Trophoblast cell (in vitro differentiated cells and primary cell): ENCODE measurements at regions not wholly inside any gene's neighbourhood (a gene's known extent, or its start where the extent isn't known, plus 50 kb on each side); places are given as distances from the start of the nearest gene placed in this dataset.
A peak's percentile ranks its signal among the peaks of the same experiment; 100 is the strongest.

Source experiments
- DNase-seq, 2 donors: peaks; one replicate each; pipeline ENCODE4 v3.0.0-alpha.2; 2016
- H2AFZ ChIP-seq: 2 replicates; pipeline ENCODE4 v1.6.1; 2013; ENCODE audit warnings: low read length, moderate library complexity, mild to moderate bottlenecking; ENCODE audit not compliant: insufficient read depth, poor library complexity
- H2AK5ac ChIP-seq: 2 replicates; pipeline ENCODE4 v1.6.1; 2013; ENCODE audit warnings: mild to moderate bottlenecking, low read length
- H2BK120ac ChIP-seq: 2 replicates; pipeline ENCODE4 v1.6.1; 2013; ENCODE audit warnings: low read length, mild to moderate bottlenecking, moderate library complexity; ENCODE audit not compliant: insufficient read depth, poor library complexity
- H2BK12ac ChIP-seq: 2 replicates; pipeline ENCODE4 v1.6.1; 2013; ENCODE audit warnings: mild to moderate bottlenecking, low read length, moderate library complexity
- H2BK5ac ChIP-seq: 2 replicates; pipeline ENCODE4 v1.6.1; 2013; ENCODE audit warnings: low read length, low read depth, moderate library complexity, mild to moderate bottlenecking; ENCODE audit not compliant: poor library complexity
- H3K14ac ChIP-seq: 2 replicates; pipeline ENCODE4 v1.6.1; 2013; ENCODE audit warnings: mild to moderate bottlenecking, low read length
- H3K18ac ChIP-seq: 2 replicates; pipeline ENCODE4 v1.6.1; 2013; ENCODE audit warnings: mild to moderate bottlenecking, low read length
- H3K23ac ChIP-seq: 2 replicates; pipeline ENCODE4 v1.6.1; 2013; ENCODE audit warnings: low read length
- H3K27ac ChIP-seq: 2 replicates; pipeline ENCODE4 v1.5.1; 2013; ENCODE audit warnings: low read depth, mild to moderate bottlenecking, inconsistent platforms, low read length, moderate library complexity
- H3K27me3 ChIP-seq: 2 replicates; pipeline ENCODE4 v1.6.1; 2013; ENCODE audit warnings: inconsistent platforms, mild to moderate bottlenecking, low read length, moderate library complexity; ENCODE audit not compliant: insufficient read depth
- H3K36me3 ChIP-seq, 2 experiments: 1 replicate in 1 of 2; 2 replicates in 1 of 2; pipeline ENCODE4 v1.6.1; 2013; ENCODE audit warnings: low read length in 2 of 2, mild to moderate bottlenecking in 2 of 2, moderate library complexity in 1 of 2; ENCODE audit not compliant: insufficient read depth in 2 of 2, control insufficient read depth in 1 of 2
- H3K4ac ChIP-seq: 2 replicates; pipeline ENCODE4 v1.6.1; 2013; ENCODE audit warnings: low read depth, mild to moderate bottlenecking, low read length, moderate library complexity
- H3K4me1 ChIP-seq, 2 experiments: 1 replicate in 1 of 2; 2 replicates in 1 of 2; pipeline ENCODE4 v1.6.1; 2013; ENCODE audit warnings: low read length in 2 of 2, mild to moderate bottlenecking in 2 of 2, moderate library complexity in 1 of 2; ENCODE audit not compliant: insufficient read depth in 2 of 2, control insufficient read depth in 1 of 2
- H3K4me2 ChIP-seq: 2 replicates; pipeline ENCODE4 v1.6.1; 2013; ENCODE audit warnings: inconsistent platforms, mild to moderate bottlenecking, low read length, moderate library complexity
- H3K4me3 ChIP-seq: 2 replicates; pipeline ENCODE4 v1.5.1; 2013; ENCODE audit warnings: mild to moderate bottlenecking, low read depth, low read length, inconsistent platforms
- H3K79me1 ChIP-seq: one replicate; pipeline ENCODE4 v1.6.1; 2013; ENCODE audit warnings: low read length
- H3K79me2 ChIP-seq: 2 replicates; pipeline ENCODE4 v1.6.1; 2013; ENCODE audit warnings: low read length, mild to moderate bottlenecking; ENCODE audit not compliant: control insufficient read depth, insufficient read depth, poor library complexity
- H3K9ac ChIP-seq: 2 replicates; pipeline ENCODE4 v1.6.1; 2013; ENCODE audit warnings: mild to moderate bottlenecking, low read length
- H3K9me3 ChIP-seq: 2 replicates; pipeline ENCODE4 v1.6.1; 2013; ENCODE audit warnings: low read depth, mild to moderate bottlenecking, control low read depth, inconsistent platforms, low read length; ENCODE audit not compliant: insufficient read depth
- H4K12ac ChIP-seq: 2 replicates; pipeline ENCODE4 v1.6.1; 2013; ENCODE audit warnings: low read depth, mild to moderate bottlenecking, low read length, moderate library complexity
- H4K8ac ChIP-seq: 2 replicates; pipeline ENCODE4 v1.6.1; 2013; ENCODE audit warnings: low read depth, mild to moderate bottlenecking, low read length, moderate library complexity
- H4K91ac ChIP-seq: one replicate; pipeline ENCODE4 v1.6.1; 2013; ENCODE audit warnings: low read depth, mild to moderate bottlenecking, low read length, moderate library complexity
- WGBS: extraction: QIAGEN DNeasy Blood & Tissue Kit; methylation state at CpG from one replicate; pipeline ENCODE4 v1.1.7; 2013; ENCODE audit warnings: missing lambda C conversion rate; ENCODE audit not compliant: insufficient read length, insufficient coverage; ENCODE audit errors: extremely low coverage; 5-methylcytosine and 5-hydroxymethylcytosine counted together

DNA sequence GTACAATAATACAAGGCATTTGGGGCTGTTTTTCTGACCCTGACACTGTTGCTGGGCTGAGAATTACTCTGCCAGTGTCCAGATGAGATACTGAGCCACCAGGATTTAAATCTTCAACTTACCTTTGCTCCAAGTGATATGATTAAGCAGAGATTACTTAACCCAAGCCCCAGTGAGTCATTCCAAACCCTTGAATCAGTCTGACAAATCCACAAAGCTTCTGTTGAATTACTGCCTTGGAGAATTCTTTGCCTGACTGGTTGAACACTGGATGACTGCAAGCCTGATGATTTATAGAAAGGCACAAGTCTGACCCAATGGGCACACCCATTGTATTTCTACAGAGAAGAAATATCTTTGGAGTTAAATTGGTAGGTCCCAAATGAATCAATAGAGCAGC is 88.2 kb upstream of the TSC22D2 start:
- H2BK12ac ChIP-seq = no peak overlapping the region
- H2BK5ac ChIP-seq = no peak overlapping the region
- H3K4me2 ChIP-seq = peak overlapping the region; percentile 13
- H3K4me1 ChIP-seq = peaks cover 5 to 11% of the 10 kb centered on the region in 2 experiments
- H3K79me1 ChIP-seq = peaks cover 7% of the 10 kb centered on the region
- no peak overlapping the region for H3K14ac ChIP-seq
- no peak overlapping the region for H4K8ac ChIP-seq
- no peak overlapping the region for H4K91ac ChIP-seq
- no peak overlapping the region for H4K12ac ChIP-seq
- no peak overlapping the region for H2BK120ac ChIP-seq
- no peak overlapping the region for H2AK5ac ChIP-seq
- H3K18ac ChIP-seq = no peak overlapping the region
- H3K23ac ChIP-seq = no peak overlapping the region
- no peaks in the 10 kb centered on the region for H3K36me3 ChIP-seq
- H3K4ac ChIP-seq = no peak overlapping the region
- H3K9me3 ChIP-seq = no peaks in the 10 kb centered on the region
- no peak overlapping the region for H3K4me3 ChIP-seq
- no peaks in the 10 kb centered on the region for H3K79me2 ChIP-seq
- peak overlapping the region; percentile 47 for H3K27ac ChIP-seq
- H3K27me3 ChIP-seq = no peaks in the 10 kb centered on the region
- H3K9ac ChIP-seq = no peak overlapping the region
- peak; percentile 87 to 96 for DNase-seq
- no peak overlapping the region for H2AFZ ChIP-seq

DNA sequence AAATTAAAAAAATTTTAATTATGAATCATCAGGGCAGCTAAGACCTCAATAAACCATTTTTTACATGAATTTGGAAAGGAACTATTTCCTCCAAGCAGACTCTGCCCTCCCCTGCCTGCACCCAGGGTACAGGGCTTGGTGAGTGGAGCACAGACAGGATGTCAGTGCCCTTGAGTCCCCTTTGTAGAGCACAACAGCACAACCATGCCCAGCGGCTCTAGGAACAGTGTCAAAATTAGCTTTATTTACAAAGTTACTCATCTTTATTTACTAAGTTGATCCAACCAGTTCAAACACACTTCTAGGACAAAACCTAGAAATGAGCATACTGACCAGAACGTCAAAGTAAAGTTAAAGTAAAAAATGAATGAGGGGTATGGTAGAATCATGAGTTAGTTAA is 90.6 kb upstream of the TSC22D2 start:
- whole genome bisulfite sequencing = no CpG with 5 or more reads among the region's 2 CpGs
- no peak overlapping the region for H2BK120ac ChIP-seq
- H4K8ac ChIP-seq = no peak overlapping the region
- H3K23ac ChIP-seq = no peak overlapping the region
- no peak overlapping the region for H4K91ac ChIP-seq
- H3K79me2 ChIP-seq = no peaks in the 10 kb centered on the region
- H3K27ac ChIP-seq = no peak overlapping the region
- no peak overlapping the region for H3K4ac ChIP-seq
- no peaks in the 10 kb centered on the region for H3K27me3 ChIP-seq
- no peak overlapping the region for H3K18ac ChIP-seq
- H3K4me1 ChIP-seq = peaks cover 3 to 7% of the 10 kb centered on the region in 2 experiments
- no peak overlapping the region for H3K9ac ChIP-seq
- DNase-seq = no peak
- no peaks in the 10 kb centered on the region for H3K9me3 ChIP-seq
- no peak overlapping the region for H3K4me2 ChIP-seq
- H2BK5ac ChIP-seq = no peak overlapping the region
- no peak overlapping the region for H2AFZ ChIP-seq
- H2BK12ac ChIP-seq = no peak overlapping the region
- no peak overlapping the region for H3K14ac ChIP-seq
- no peak overlapping the region for H3K4me3 ChIP-seq
- no peaks in the 10 kb centered on the region for H3K36me3 ChIP-seq
- no peak overlapping the region for H2AK5ac ChIP-seq
- H4K12ac ChIP-seq = no peak overlapping the region
- no peaks in the 10 kb centered on the region for H3K79me1 ChIP-seq

DNA sequence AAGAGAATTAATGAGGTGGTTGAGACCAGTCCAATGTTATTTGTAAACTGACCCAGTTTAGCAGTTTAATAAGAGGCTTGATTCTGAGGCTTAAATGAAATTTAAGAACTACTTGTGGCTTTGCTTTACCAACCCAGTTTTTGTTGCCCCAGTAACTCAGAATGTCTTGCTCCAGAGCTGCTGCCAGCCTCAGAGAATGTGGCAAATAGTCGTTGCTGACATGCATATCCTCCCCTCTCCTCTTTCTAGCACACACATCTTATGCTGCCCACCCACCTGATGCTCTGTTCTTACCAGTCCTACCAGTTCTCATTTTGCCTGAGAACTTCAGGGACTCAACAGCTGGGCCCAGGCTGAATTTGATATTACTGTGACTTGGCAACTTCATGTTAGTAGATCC is 92.4 kb upstream of the TSC22D2 start:
- H3K4me1 ChIP-seq = peaks cover 3 to 10% of the 10 kb centered on the region in 2 experiments
- H2AFZ ChIP-seq = peak overlapping the region; percentile 6
- WGBS = no CpG with 5 or more reads among the region's 1 CpG
- H3K4ac ChIP-seq = no peak overlapping the region
- H4K91ac ChIP-seq = no peak overlapping the region
- H3K4me2 ChIP-seq = no peak overlapping the region
- H4K8ac ChIP-seq = no peak overlapping the region
- H2BK120ac ChIP-seq = no peak overlapping the region
- H3K27me3 ChIP-seq = no peaks in the 10 kb centered on the region
- H2AK5ac ChIP-seq = no peak overlapping the region
- H3K18ac ChIP-seq = no peak overlapping the region
- H2BK12ac ChIP-seq = peak overlapping the region; percentile 79
- peaks cover 1% of the 10 kb centered on the region for H3K79me1 ChIP-seq
- no peak for DNase-seq
- peak overlapping the region; percentile 8 for H3K14ac ChIP-seq
- no peak overlapping the region for H3K23ac ChIP-seq
- no peak overlapping the region for H3K9ac ChIP-seq
- H3K4me3 ChIP-seq = no peak overlapping the region
- H3K79me2 ChIP-seq = no peaks in the 10 kb centered on the region
- H3K27ac ChIP-seq = no peak overlapping the region
- H3K9me3 ChIP-seq = no peaks in the 10 kb centered on the region
- H3K36me3 ChIP-seq = no peaks in the 10 kb centered on the region
- no peak overlapping the region for H2BK5ac ChIP-seq
- no peak overlapping the region for H4K12ac ChIP-seq

DNA sequence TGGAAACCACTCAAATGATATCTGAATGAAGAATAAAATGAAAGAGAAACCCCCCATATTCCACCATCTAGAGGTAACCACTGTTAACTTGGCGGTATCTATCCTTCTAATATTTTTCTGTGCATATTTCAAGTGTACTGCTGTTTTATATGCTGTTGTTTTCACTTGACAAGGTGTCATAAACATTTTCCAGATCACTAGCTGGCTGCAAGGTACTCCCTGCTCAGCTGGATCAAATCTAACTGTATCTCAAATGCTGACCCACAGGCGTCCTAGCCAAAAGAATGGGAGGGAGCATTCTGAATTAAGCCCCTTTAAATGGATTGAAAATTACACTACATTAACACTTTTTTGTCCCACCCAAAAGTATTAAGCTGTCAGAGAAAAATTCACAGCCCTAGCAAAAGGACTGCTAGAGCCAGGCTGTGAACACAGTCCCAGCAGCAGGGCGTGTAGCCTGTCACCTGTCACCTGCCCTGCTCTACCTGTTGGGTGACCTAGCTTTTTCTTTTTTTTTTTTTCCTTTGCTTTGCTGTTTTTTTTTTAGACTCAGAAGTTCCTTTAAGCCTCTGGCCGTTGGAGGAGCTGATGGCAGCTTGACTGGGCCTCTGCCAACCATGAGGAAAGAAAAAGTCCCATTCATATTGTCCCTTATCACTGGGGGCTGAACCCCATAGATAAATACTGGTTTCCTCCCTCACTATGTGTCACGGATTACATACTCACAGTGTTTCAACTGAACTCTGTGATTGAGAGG is 93.7 kb upstream of the TSC22D2 start:
- no peak overlapping the region for H3K9ac ChIP-seq
- no CpG with 5 or more reads among the region's 5 CpGs for WGBS
- peak; percentile 43 to 65 for DNase-seq

More for the DNA sequence above, 93.7 kb upstream of the TSC22D2 start:
- Histone ChIP-seq H2BK120ac (no peak overlapping the region), H3K9me3 (no peaks in the 10 kb centered on the region), H2AK5ac (no peak overlapping the region), H4K91ac (peak overlapping the region; percentile 2), H3K14ac (peak overlapping the region; percentile 17), H3K79me2 (no peaks in the 10 kb centered on the region), H3K18ac (no peak overlapping the region), H3K4ac (no peak overlapping the region), H4K12ac (no peak overlapping the region), H3K79me1 (peaks cover 1% of the 10 kb centered on the region), H3K27ac (peak overlapping the region; percentile 49), H4K8ac (no peak overlapping the region), H3K4me2 (peak overlapping the region; percentile 28), H3K4me1 (peaks cover 3 to 10% of the 10 kb centered on the region in 2 experiments), H2AFZ (no peak overlapping the region), H2BK12ac (peak overlapping the region; percentile 23), H3K4me3 (no peak overlapping the region), H3K27me3 (no peaks in the 10 kb centered on the region), H3K36me3 (no peaks in the 10 kb centered on the region), H2BK5ac (peak overlapping the region; percentile 2), H3K23ac (no peak overlapping the region)
